B cell (primary cell): ENCODE measurements at regions not wholly inside any gene's neighbourhood (a gene's known extent, or its start where the extent isn't known, plus 50 kb on each side); places are given as distances from the start of the nearest gene placed in this dataset.

Experiments used
- EZH2 ChIP-seq: IDR thresholded peaks from 2 replicates; pipeline ENCODE4 v1.6.1; 2012; ENCODE audit warnings: borderline replicate concordance, low read depth, mild to moderate bottlenecking, moderate library complexity, low read length; ENCODE audit not compliant: insufficient read depth, poor library complexity, severe bottlenecking
- TF ChIP-seq, protein P1 (sequence below): fragments of 200-600 bp; IDR thresholded peaks from one replicate; pipeline ENCODE4 v1.8.0; 2022; ENCODE audit warnings: antibody characterized with exemption, mild to moderate bottlenecking

DNA sequence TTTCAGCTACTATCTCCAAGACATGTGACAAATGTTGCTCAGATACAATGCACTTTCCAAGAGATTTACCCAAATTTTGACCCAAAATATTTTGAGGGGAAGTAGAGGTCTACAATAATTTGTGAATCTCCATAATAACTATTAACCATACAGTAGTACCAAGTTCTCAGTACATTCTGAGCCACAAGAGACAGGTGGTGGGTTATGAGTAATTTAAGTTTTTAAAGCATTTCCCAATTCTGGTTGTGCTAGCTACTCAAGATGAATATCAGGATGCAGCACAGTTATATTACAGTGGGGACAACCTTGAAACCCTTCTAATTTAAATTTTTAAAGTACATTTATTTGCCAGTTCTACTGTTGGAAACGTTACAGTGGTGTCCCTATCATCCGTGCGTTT, 92.2 kb upstream of the MITF start:
- TF ChIP-seq, protein P1, sequence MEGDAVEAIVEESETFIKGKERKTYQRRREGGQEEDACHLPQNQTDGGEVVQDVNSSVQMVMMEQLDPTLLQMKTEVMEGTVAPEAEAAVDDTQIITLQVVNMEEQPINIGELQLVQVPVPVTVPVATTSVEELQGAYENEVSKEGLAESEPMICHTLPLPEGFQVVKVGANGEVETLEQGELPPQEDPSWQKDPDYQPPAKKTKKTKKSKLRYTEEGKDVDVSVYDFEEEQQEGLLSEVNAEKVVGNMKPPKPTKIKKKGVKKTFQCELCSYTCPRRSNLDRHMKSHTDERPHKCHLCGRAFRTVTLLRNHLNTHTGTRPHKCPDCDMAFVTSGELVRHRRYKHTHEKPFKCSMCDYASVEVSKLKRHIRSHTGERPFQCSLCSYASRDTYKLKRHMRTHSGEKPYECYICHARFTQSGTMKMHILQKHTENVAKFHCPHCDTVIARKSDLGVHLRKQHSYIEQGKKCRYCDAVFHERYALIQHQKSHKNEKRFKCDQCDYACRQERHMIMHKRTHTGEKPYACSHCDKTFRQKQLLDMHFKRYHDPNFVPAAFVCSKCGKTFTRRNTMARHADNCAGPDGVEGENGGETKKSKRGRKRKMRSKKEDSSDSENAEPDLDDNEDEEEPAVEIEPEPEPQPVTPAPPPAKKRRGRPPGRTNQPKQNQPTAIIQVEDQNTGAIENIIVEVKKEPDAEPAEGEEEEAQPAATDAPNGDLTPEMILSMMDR = no peak
- no peak for TF ChIP-seq EZH2
